ENCODE measurements at regions not wholly inside any gene's neighbourhood (a gene's known extent, or its start where the extent isn't known, plus 50 kb on each side); places are given as distances from the start of the nearest gene placed in this dataset.

DNA sequence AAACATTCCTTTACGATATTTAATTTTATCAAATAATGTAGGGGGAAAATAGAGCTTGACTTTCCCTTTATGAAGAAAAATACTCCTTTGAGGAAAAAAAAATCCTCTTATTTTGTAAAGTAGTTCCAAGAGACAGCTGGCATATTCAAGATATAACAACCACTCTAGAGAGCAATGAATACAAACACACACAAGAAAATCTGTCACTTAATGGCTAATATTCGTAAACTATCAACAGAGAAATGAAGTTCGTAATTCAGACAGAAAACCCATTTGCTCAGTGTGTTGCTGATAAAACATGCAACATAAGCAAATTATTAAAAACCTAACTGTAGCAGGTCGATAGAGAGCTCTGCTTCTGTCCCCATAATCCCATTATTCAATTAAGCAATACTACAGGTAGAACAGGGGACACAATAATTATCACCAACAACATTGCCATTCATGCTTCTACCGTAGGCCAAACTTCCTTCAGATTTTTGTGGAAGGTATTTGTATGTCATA, 714.4 kb upstream of the MARCKS start:
- DNase-seq (ENCODE audit: low read depth in 2 of 2): no peak

GRCh38 chr6:113143206-113143605, 713.9 kb upstream of the MARCKS start:
- DNase-seq (ENCODE audit: low read depth in 2 of 2): no peak

DNA sequence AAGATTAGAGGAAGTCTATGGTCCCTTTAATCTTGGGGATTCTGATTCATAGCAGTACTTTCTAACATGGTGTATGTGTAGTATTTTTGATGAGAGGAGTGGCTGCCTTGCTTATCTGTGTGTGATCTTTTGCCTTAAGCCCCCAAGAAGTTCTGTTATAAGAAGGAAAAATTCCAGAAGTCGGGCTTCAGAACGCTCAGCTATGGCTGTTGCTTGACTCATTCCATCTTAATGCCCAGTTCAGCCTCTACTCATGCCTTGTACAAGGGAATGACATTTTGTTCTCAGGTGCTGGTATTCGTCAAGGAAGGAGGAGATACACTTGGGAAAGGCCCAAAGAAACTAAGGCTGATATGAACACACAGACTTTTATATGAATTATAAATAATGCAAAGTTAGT, 713.0 kb upstream of the MARCKS start:
- no peak for DNase-seq (ENCODE audit: low read depth in 2 of 2)

DNA sequence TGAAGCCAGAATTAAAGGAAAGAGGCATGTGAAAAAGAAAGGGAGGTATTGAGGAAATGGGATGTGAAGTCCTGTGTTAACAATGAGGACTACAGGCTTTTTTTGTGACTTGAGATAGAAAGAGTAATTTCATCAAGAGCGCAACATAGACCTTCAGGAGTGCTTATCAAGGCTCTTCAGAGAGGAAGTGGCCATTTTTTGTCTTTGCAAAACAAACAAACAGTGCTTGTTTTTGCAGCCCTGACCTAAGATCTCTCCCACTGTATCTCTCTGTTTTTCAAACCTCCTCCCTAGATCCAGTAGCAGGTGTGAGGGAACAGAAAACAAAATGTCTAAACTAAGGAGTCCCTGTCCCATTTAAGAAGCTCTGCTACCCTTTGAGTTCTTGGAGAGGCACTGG, 710.3 kb upstream of the MARCKS start:
- DNase-seq (ENCODE audit: low read depth in 2 of 2): no peak

DNA sequence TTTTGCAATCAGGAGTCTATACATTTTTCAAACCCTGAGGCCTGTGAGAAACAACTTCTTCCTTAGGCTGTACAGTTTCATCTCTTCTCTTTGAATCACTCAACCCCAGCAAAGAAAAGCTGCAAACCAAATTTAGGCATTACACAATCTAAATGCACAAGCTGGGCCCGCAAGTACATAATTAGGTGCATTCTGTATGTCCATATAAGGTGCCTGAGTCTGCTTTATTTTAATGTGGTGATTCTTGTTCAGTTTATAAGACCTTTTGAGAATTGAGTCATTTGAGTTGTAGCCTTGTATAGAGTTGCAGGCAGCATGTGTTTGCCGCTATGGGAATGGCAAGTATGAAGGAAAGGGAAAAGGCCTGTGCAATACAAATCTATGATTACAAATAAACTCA, 709.6 kb upstream of the MARCKS start:
- no peak for DNase-seq (ENCODE audit: low read depth in 2 of 2)

DNA sequence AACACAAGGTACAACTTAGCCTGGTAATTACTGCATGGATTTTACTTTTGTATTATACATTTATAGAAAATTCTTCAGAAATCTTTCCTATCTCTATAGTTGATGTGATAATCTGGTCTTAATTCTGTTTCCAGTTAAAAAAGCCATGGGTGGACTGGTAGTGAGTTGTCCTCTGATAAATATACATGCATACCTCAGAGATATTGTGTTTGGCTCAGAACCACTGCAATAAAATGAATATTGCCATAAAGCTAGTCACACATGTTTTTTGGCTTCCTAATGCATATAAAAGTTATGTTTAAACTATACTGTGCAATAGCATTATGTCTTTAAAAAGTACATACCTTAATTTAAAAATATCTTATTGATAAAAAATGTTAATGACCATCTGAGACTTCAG, 708.6 kb upstream of the MARCKS start:
- no peak for DNase-seq (ENCODE audit: low read depth in 2 of 2)

DNA sequence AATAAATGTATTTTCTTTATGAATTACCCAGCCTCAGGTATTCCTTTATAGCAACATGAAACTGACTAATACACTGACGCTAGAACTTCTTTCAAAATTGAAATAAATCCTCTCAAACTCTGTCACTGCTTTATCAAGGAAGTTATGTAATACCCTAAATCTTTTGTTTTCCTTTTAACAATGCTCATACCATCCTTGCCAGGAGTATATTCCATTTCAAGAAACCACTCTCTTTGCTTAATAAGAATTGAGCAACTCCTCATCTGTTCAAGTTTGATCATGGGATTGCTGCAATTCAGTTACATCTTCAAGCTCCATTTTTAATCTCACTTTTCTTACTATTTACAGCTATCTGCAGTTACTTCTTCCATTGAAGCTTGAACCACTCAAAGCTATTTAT, 707.6 kb upstream of the MARCKS start:
- no peak for DNase-seq (ENCODE audit: low read depth in 2 of 2)

DNA sequence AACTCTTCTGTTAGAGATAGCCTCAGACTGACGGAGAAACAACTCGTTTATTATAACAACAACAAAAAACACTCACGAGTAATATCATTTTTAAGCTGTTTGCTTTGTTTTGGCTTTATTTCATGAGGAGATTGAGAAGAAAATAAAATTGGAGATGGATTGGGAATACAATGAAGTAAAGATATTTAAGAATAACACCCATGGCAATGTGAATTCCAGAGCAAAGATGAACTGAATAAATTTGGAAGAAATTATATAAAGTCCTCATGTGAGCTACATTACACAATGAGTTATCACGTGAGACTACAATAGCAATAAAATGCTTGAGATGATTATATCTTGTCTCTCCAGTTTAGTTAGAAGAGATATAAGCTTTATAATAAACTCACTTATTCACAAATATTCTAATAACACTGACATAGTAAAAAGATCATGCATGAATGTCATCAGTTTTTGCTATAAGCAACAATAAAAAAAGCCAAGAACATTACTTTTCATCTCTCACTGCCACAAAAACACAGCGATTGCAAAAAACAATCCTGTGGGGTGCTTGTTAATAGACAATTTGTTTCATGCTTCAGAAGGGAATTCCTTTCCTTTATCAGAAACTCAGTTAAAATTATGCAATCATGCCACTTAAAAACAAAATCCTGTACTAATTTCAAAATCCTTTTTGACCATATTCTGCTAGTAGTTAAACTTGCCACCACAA, 696.7 kb upstream of the MARCKS start:
- DNase-seq (ENCODE audit: low read depth in 2 of 2): no peak

DNA sequence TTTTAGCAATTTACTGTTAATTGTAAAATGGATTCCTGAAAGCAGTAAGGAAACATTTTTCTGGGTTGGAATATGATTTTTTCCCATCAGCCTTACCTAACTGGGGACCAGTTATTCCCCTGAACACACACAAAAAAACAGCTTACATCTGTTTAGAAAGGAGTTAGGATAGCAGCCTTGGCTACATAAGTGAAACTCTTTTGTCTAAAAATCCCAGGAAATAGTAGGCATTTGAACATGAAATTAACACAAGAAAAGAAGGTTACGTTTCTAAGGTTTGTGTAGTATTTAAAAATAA, 696.2 kb upstream of the MARCKS start:
- DNase-seq (ENCODE audit: low read depth in 2 of 2): no peak

DNA sequence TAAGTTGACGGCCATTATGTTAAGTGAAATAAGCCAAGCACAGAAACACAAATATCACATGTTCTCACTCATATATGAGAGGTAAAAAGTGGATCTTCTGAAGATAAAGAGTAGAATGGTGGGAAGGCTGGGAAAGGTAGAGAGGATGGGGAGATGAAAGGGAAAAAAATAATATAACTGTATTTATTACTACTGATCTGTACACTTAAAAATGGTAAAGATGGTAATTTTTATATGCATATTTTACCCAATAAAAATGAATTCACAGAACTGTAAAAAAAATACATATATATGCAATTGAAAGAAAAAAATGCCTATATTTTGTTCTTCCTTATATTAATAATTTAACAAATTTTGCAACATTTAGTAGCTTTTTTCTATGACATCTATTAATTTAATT, 694.4 kb upstream of the MARCKS start:
- no peak for DNase-seq (ENCODE audit: low read depth in 2 of 2)

DNA sequence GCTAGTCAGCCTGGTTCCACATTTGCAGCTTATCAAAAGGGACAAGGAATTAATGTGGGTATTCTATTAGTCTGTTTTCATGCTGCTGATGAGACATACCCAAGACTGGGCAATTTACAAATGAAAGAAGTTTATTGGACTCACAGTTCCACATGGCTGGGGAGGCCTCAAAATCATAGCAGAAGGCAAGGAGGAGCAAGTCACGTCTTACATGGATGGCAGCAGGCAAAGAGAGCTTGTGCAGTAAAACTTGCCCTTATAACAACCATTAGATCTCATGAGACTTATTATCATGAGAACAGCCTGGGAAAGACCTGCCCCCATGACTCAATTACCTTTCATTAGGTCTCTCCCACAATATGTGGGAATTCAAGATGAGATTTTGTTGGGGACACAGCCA, 689.1 kb upstream of the MARCKS start:
- DNase-seq (ENCODE audit: low read depth in 2 of 2): no peak

DNA sequence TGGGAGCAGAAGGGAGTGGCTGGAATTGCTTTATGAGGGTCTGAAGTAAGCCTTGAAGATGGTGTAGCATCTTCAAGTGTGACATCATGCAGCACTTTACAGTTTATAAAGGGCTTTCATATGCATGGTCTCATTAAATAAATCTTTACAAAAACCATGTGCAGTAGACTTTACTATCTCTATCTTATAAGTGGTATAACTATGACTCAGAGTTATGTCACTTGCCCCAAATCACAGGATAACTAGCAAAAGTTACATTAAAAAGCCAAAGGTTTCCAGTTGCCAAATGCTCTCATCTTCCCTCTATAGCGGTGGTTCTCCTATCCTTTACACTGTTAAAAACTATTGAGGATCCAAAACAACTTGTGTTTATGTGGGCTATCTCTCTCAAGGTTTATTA, 687.7 kb upstream of the MARCKS start:
- DNase-seq (ENCODE audit: low read depth in 2 of 2): no peak

GRCh38 chr6:113170454-113170853, 686.7 kb upstream of the MARCKS start:
- DNase-seq (ENCODE audit: low read depth in 2 of 2): no peak

- no peak for DNase-seq (ENCODE audit: low read depth in 2 of 2)
Observed at GRCh38 chr6:113171882-113172281, 685.3 kb upstream of the MARCKS start.

DNA sequence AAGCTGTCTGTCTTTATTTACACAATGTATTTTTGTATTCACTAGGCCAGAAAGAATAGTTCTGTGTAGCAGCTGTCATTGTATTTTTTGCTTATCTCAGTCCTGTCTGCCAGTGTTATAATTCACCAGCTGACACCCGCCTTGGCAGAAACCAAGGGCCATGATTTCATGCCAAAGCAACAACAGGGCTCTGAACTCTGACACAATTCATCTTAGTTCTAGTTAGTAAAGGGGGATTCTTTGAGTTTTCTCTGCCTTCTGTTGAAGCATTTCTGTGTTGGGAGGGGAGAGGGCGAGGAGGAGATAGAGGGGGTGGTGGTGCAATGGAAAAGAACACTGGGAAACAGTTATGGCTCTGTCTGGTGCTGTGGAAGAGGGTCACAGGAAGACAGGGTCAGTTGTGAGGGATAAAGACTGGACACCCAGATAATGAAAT, 684.6 kb upstream of the MARCKS start:
- no peak for DNase-seq (ENCODE audit: low read depth in 2 of 2)

DNA sequence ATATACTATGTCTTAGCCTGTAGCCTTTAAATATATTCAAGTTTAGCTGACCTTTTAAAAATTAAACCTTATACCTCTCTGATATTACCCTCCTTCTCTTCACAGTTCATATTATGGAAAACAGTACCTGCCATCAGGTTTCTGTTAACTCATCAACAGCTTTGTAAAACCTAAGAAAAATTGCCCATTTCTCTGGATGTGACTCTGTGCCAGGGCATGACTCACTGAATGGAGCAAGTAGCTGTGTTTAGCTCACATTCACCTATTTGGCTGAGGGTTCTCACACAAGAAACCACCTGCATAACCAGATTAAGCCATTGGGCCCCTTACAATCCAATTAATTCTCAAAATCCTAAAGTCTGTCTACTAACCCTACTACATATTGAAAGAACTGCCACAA, 678.8 kb upstream of the MARCKS start:
- DNase-seq (ENCODE audit: low read depth in 2 of 2): no peak

DNA sequence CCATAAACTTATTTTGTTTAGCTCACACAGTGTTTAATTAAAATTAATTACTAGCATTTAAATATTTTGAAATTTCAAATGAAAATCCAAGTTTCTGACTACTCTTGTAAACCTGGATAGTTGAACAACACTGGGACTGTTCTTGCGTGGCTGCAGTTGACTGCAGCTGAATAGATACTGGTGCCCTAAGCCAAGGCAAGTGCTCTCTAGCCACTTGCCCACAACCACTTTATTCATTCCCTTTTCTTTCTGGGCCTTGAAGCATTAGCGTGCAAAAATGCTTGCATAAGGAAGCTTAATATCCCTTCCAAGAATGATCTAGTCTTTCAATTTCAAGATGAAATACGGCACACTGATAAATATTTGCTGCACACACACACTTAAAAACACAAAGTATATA, 676.0 kb upstream of the MARCKS start:
- DNase-seq (ENCODE audit: low read depth in 2 of 2): no peak

DNA sequence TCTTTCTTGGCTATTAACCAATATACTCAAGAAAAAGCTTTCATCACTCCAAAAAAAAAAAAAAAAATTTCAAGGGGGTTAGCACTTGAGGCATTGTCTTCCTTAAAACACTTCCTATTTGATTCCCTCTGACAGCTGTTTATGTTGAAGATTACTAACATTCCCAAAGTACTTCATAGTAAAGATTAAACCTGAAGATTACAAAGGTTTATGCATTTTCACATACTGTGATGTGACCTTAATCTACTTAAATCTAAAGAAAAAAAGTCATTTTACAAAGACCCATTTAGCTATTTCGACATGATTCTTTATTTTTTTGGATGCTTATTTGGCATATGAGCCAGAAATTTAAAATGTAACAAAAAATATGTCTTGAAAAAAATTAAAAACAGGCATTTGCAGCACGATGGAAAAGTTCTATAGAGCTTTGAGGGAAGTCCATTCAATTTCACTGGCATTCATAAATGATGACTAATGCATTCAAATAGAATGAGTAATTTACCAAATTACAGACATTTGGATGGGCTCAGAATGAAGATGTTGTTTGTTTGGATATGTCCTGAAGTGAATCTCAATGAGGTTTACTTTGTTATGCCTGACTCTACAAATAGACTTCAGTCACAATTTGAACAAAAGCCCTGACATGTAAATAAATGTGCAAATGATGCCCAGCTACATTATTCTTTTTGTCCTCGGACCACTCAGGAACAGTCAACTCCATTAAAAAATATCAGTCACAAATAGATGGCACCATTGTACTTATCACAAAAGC, 674.6 kb upstream of the MARCKS start:
- DNase-seq (ENCODE audit: low read depth in 2 of 2): no peak

- no peak for DNase-seq (ENCODE audit: low read depth in 2 of 2)
Observed at GRCh38 chr6:113184291-113184690, 672.9 kb upstream of the MARCKS start.

- DNase-seq (ENCODE audit: low read depth in 2 of 2): no peak
Observed at GRCh38 chr6:113184736-113185135, 672.4 kb upstream of the MARCKS start.

- DNase-seq (ENCODE audit: low read depth in 2 of 2): no peak
Observed at GRCh38 chr6:113185299-113185698, 671.8 kb upstream of the MARCKS start.

- DNase-seq (ENCODE audit: low read depth in 2 of 2): no peak
Observed at GRCh38 chr6:113187661-113188060, 669.5 kb upstream of the MARCKS start.

DNA sequence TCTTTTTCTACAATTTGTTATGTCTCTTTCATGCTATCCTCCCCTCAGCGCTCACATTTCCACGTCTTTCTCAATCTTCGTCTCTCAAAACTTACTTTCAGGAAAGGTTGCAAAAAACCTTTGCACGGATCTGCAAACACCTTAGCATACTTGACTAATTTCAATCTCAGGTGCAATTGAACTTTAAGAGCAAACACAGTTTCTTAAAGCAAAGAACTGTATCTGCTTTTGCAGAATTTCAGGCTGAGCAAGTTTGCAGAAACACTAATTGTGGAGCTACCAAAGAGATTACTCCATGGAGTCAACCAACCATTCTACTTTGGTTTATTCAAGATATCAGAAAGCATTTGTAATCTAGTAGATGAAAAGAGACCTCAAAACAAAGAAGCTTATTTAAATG, 668.2 kb upstream of the MARCKS start:
- DNase-seq (ENCODE audit: low read depth in 2 of 2): no peak

GRCh38 chr6:113190170-113190569, 667.0 kb upstream of the MARCKS start:
- DNase-seq (ENCODE audit: low read depth in 2 of 2): no peak
